WERI-Rb-1 (cell line): ENCODE measurements at regions not wholly inside any gene's neighbourhood (a gene's known extent, or its start where the extent isn't known, plus 50 kb on each side); places are given as distances from the start of the nearest gene placed in this dataset.

Source experiments
- DNase-seq: peaks from one replicate; pipeline ENCODE4 v3.0.0-alpha.2; 2020
- H3K27ac ChIP-seq: fragments of 250-450 bp; sonication (Bioruptor Pico); 2 replicates; pipeline ENCODE4 v1.5.1; 2020; ENCODE audit warnings: mild to moderate bottlenecking, moderate library complexity
- H3K27me3 ChIP-seq: fragments of 250-450 bp; sonication (Bioruptor Pico); 2 replicates; pipeline ENCODE4 v1.5.1; 2021; ENCODE audit warnings: mild to moderate bottlenecking, low read depth, moderate library complexity; ENCODE audit not compliant: insufficient read depth, severe bottlenecking
- H3K36me3 ChIP-seq: fragments of 250-450 bp; sonication (Bioruptor Pico); 2 replicates; pipeline ENCODE4 v1.5.1; 2020; ENCODE audit warnings: mild to moderate bottlenecking, moderate library complexity
- H3K4me3 ChIP-seq: 2 replicates; pipeline ENCODE4 v1.5.1; 2011; ENCODE audit warnings: low read depth, mild to moderate bottlenecking, control low read depth, low read length
- H3K9me3 ChIP-seq: fragments of 250-450 bp; sonication (Bioruptor Pico); 2 replicates; pipeline ENCODE4 v1.5.1; 2021; ENCODE audit warnings: mild to moderate bottlenecking, moderate library complexity; ENCODE audit not compliant: severe bottlenecking
- CTCF ChIP-seq: IDR thresholded peaks from 2 replicates; pipeline ENCODE4 v1.5.1; 2011; ENCODE audit warnings: low read depth, mild to moderate bottlenecking, control low read depth, inconsistent platforms, low read length

GRCh38 chr3:44056446-44057240 is 185.0 kb upstream of the TOPAZ1 start:
- TF ChIP-seq CTCF = no peak
- Histone ChIP-seq H3K4me3 (no peak overlapping the region), H3K27me3 (peaks cover 10% of the 10 kb centered on the region), H3K36me3 (no peaks in the 10 kb centered on the region), H3K9me3 (no peaks in the 10 kb centered on the region), H3K27ac (no peak overlapping the region)
- no peak for DNase-seq

GRCh38 chr3:44058022-44058867 is 183.4 kb upstream of the TOPAZ1 start:
- Histone ChIP-seq H3K27me3 (peaks cover 10% of the 10 kb centered on the region), H3K9me3 (no peaks in the 10 kb centered on the region), H3K27ac (no peak overlapping the region), H3K4me3 (no peak overlapping the region), H3K36me3 (no peaks in the 10 kb centered on the region)
- DNase-seq = no peak
- TF ChIP-seq CTCF = no peak

- H3K4me3 ChIP-seq = no peak overlapping the region
- no peaks in the 10 kb centered on the region for H3K9me3 ChIP-seq
- H3K27ac ChIP-seq = no peak overlapping the region
- no peak for DNase-seq
- no peak for TF ChIP-seq CTCF
- H3K36me3 ChIP-seq = no peaks in the 10 kb centered on the region
- H3K27me3 ChIP-seq = peaks cover 10% of the 10 kb centered on the region
These were observed 182.8 kb upstream of the TOPAZ1 start for GRCh38 chr3:44058868-44059203.

GRCh38 chr3:44060164-44060563 is 181.5 kb upstream of the TOPAZ1 start:
- H3K36me3 ChIP-seq = no peaks in the 10 kb centered on the region
- no peak for TF ChIP-seq CTCF
- no peaks in the 10 kb centered on the region for H3K9me3 ChIP-seq
- H3K27me3 ChIP-seq = peaks cover 10% of the 10 kb centered on the region
- no peak overlapping the region for H3K27ac ChIP-seq
- DNase-seq = no peak
- no peak overlapping the region for H3K4me3 ChIP-seq

GRCh38 chr3:44061268-44061667 is 180.4 kb upstream of the TOPAZ1 start:
- no peaks in the 10 kb centered on the region for H3K36me3 ChIP-seq
- no peak overlapping the region for H3K4me3 ChIP-seq
- no peaks in the 10 kb centered on the region for H3K9me3 ChIP-seq
- H3K27me3 ChIP-seq = peaks cover 10% of the 10 kb centered on the region
- no peak for TF ChIP-seq CTCF
- no peak for DNase-seq
- H3K27ac ChIP-seq = no peak overlapping the region
